ENCODE measurements at regions not wholly inside any gene's neighbourhood (a gene's known extent, or its start where the extent isn't known, plus 50 kb on each side); places are given as distances from the start of the nearest gene placed in this dataset.

- Mint-ChIP-seq H3K27ac (ENCODE audit: unreplicated experiment) (no peak overlapping the region), H3K4me1 (ENCODE audit: low read depth, unreplicated experiment) (no peaks in the 10 kb centered on the region), H3K4me3 (ENCODE audit: unreplicated experiment) (no peak overlapping the region), H3K27me3 (ENCODE audit: insufficient read depth, unreplicated experiment) (peaks cover 3% of the 10 kb centered on the region), H3K9me3 (ENCODE audit: unreplicated experiment) (no peaks in the 10 kb centered on the region), H3K36me3 (ENCODE audit: insufficient read depth, unreplicated experiment) (no peaks in the 10 kb centered on the region)
- H3K36me3 ChIP-seq (ENCODE audit: control insufficient read depth, insufficient read depth, low read length), result no peaks in the 10 kb centered on the region
- no peaks in the 10 kb centered on the region for H3K4me1 ChIP-seq
- ChIA-PET CTCF (no interaction called here), POLR2A (no interaction called here)
- H3K4me3 ChIP-seq (ENCODE audit: low read depth, low read length), result no peak overlapping the region
- no peak for TF ChIP-seq CTCF (IDR thresholded peaks at IDR 0.05; ENCODE audit: insufficient read depth in 1 of 2, low read depth in 1 of 2, low read length in 1 of 2, severe bottlenecking in 1 of 2, unreplicated experiment in 1 of 2)
- no peaks in the 10 kb centered on the region for H3K27me3 ChIP-seq (replicated peaks; ENCODE audit: control insufficient read depth, insufficient read depth, low read length)
- intact Hi-C loops (cut with micrococcal nuclease; ENCODE audit: unreplicated experiment), result no loop called here
- BruUV-seq (replicated peaks), result no TSS peak
- DNase-seq, result no peak
- H3K9me3 ChIP-seq, result no peaks in the 10 kb centered on the region
These were observed 62.3 kb upstream of the PAGE3 start for GRCh38 chrX:55326985-55327384.

GRCh38 chrX:55335296-55335695, 70.6 kb upstream of the PAGE3 start:
- ChIA-PET POLR2A (no interaction called here), CTCF (no interaction called here)
- Mint-ChIP-seq H3K27ac (ENCODE audit: unreplicated experiment) (no peak overlapping the region), H3K36me3 (ENCODE audit: insufficient read depth, unreplicated experiment) (no peaks in the 10 kb centered on the region), H3K4me1 (ENCODE audit: low read depth, unreplicated experiment) (no peaks in the 10 kb centered on the region), H3K27me3 (ENCODE audit: insufficient read depth, unreplicated experiment) (no peaks in the 10 kb centered on the region), H3K4me3 (ENCODE audit: unreplicated experiment) (no peak overlapping the region), H3K9me3 (ENCODE audit: unreplicated experiment) (no peaks in the 10 kb centered on the region)
- BruUV-seq (replicated peaks), result no TSS peak
- no peak overlapping the region for H3K4me3 ChIP-seq (ENCODE audit: low read depth, low read length)
- no peak for TF ChIP-seq CTCF (IDR thresholded peaks at IDR 0.05; ENCODE audit: insufficient read depth in 1 of 2, low read depth in 1 of 2, low read length in 1 of 2, severe bottlenecking in 1 of 2, unreplicated experiment in 1 of 2)
- H3K4me1 ChIP-seq, result no peaks in the 10 kb centered on the region
- H3K9me3 ChIP-seq, result no peaks in the 10 kb centered on the region
- no peak for DNase-seq
- intact Hi-C loops (cut with micrococcal nuclease; ENCODE audit: unreplicated experiment), result no loop called here
- no peaks in the 10 kb centered on the region for H3K27me3 ChIP-seq (replicated peaks; ENCODE audit: control insufficient read depth, insufficient read depth, low read length)
- H3K36me3 ChIP-seq (ENCODE audit: control insufficient read depth, insufficient read depth, low read length), result no peaks in the 10 kb centered on the region

- H3K27ac Mint-ChIP-seq (ENCODE audit: unreplicated experiment), result no peak overlapping the region
- Histone ChIP-seq H3K4me1 (no peaks in the 10 kb centered on the region), H3K9me3 (no peaks in the 10 kb centered on the region), H3K4me3 (ENCODE audit: low read depth, low read length) (no peak overlapping the region), H3K27me3 (replicated peaks; ENCODE audit: control insufficient read depth, insufficient read depth, low read length) (no peaks in the 10 kb centered on the region), H3K36me3 (ENCODE audit: control insufficient read depth, insufficient read depth, low read length) (no peaks in the 10 kb centered on the region)
- no peaks in the 10 kb centered on the region for H3K9me3 Mint-ChIP-seq (ENCODE audit: unreplicated experiment)
- TF ChIP-seq CTCF (IDR thresholded peaks at IDR 0.05; ENCODE audit: insufficient read depth in 1 of 2, low read depth in 1 of 2, low read length in 1 of 2, severe bottlenecking in 1 of 2, unreplicated experiment in 1 of 2), result no peak
- ChIA-PET POLR2A (no interaction called here), CTCF (no interaction called here)
- BruUV-seq (replicated peaks), result no TSS peak
- H3K4me3 Mint-ChIP-seq (ENCODE audit: unreplicated experiment), result no peak overlapping the region
- no peaks in the 10 kb centered on the region for H3K27me3 Mint-ChIP-seq (ENCODE audit: insufficient read depth, unreplicated experiment)
- DNase-seq, result no peak
- intact Hi-C loops (cut with micrococcal nuclease; ENCODE audit: unreplicated experiment), result no loop called here
- no peaks in the 10 kb centered on the region for H3K4me1 Mint-ChIP-seq (ENCODE audit: low read depth, unreplicated experiment)
- no peaks in the 10 kb centered on the region for H3K36me3 Mint-ChIP-seq (ENCODE audit: insufficient read depth, unreplicated experiment)
These were observed 71.5 kb upstream of the PAGE3 start for GRCh38 chrX:55336176-55336575.

All from Caco-2 (cell line).